ENCODE measurements at regions not wholly inside any gene's neighbourhood (a gene's known extent, or its start where the extent isn't known, plus 50 kb on each side); places are given as distances from the start of the nearest gene placed in this dataset.

- TF ChIP-seq CTCF (IDR thresholded peaks at IDR 0.05): no peak
- TF ChIP-seq POLR2AphosphoS5 (IDR thresholded peaks at IDR 0.05): no peak
Observed at GRCh38 chr5:6163913-6164312, 214.4 kb downstream of the MED10 start.

Measured in breast epithelium (tissue), 3 donors.